Testis (tissue), 2 donors: ENCODE measurements at regions not wholly inside any gene's neighbourhood (a gene's known extent, or its start where the extent isn't known, plus 50 kb on each side); places are given as distances from the start of the nearest gene placed in this dataset.

Source experiments
- POLR2A ChIP-seq: fragments of 450-650 bp; IDR thresholded peaks from one replicate; pipeline ENCODE4 v1.6.1; 2017; ENCODE audit warnings: antibody characterized with exemption, mild to moderate bottlenecking, moderate library complexity
- TF ChIP-seq, protein P1 (sequence below), 3 experiments: fragments of 450-650 bp in 2 of 3; fragments of 200-600 bp in 1 of 3; sonication (generic) in 1 of 3; IDR thresholded peaks; one replicate each; pipeline ENCODE4 v1.5.1; 2016 to 2019; ENCODE audit warnings: antibody characterized with exemption in 3 of 3, mild to moderate bottlenecking in 2 of 3, moderate library complexity in 1 of 3

DNA sequence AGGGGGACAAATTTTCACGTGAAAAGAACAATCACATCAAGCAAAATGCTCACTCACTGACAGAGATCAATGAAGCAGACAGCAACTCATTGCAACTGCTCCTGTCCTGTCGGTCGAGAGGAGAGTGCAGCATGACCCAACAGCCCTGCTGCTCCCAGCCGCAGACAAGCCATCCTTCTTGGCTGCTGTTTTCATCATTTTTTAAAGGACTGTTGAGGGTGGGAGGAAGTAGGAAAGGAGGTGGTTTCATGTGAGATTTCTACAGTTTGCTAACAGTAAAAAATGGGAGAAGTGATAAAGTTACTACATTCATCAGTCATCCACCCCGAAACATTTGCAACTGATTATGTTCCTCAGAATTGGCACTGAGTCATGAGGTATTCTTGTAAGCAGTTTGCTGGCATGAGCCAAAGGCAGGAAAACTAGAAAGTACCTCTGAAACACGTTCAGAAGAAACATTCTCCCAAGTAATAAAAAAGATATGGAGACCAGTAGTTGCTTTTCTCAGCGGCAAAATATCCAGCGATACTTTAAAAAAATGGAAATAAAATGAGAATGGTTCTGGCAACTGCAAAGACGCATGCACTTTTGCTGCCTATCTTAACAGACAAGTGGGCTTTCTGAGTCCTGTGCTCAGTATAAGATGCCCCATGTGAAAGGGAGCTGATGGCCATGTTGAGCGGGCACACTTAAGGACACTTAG is 72.0 kb upstream of the CLDN14 start:
- TF ChIP-seq, protein P1, sequence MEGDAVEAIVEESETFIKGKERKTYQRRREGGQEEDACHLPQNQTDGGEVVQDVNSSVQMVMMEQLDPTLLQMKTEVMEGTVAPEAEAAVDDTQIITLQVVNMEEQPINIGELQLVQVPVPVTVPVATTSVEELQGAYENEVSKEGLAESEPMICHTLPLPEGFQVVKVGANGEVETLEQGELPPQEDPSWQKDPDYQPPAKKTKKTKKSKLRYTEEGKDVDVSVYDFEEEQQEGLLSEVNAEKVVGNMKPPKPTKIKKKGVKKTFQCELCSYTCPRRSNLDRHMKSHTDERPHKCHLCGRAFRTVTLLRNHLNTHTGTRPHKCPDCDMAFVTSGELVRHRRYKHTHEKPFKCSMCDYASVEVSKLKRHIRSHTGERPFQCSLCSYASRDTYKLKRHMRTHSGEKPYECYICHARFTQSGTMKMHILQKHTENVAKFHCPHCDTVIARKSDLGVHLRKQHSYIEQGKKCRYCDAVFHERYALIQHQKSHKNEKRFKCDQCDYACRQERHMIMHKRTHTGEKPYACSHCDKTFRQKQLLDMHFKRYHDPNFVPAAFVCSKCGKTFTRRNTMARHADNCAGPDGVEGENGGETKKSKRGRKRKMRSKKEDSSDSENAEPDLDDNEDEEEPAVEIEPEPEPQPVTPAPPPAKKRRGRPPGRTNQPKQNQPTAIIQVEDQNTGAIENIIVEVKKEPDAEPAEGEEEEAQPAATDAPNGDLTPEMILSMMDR (IDR thresholded peaks at IDR 0.05): no peak
- TF ChIP-seq POLR2A: no peak
